G401 (cell line): ENCODE measurements at regions not wholly inside any gene's neighbourhood (a gene's known extent, or its start where the extent isn't known, plus 50 kb on each side); places are given as distances from the start of the nearest gene placed in this dataset.
"Not testable (repeated sequence)": the region's sequence is repeated elsewhere in the genome, so short reads cannot be mapped to it uniquely, and the experiment has no call there.

Experiments used
- DNase-seq: peaks from one replicate; pipeline ENCODE4 v3.0.0-alpha.2; 2015; ENCODE audit warnings: low spot score
- in situ Hi-C: cut with HindIII; loops from 2 replicates; pipeline ENCODE4 v1.10.0; 2016; ENCODE audit warnings: low sequenced_read_pairs, mixed read lengths

DNA sequence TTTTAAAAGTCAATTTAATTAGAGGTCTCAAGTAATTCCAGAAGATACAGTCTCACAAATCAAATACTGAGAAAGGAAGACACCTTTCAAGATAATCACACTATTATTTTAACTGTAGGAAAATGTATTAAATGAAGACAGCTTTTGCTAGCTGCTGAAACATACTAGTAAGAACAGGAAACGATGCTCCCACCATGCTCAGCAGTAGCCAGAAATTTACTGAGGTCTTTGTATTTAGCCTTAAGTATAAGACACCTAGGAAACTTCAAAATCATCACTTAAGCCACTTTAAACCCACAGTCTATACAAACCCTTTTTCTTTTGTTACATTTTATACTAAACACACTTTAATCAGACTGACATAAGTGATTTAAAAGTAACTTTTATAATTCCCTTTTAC lies 72.7 kb upstream of the NPIPB12 start:
- DNase-seq, in situ Hi-C loops: not testable (repeated sequence)

- in situ Hi-C loops, DNase-seq: not testable (repeated sequence)
Observed at GRCh38 chr16:29581764-29582163, 75.6 kb upstream of the NPIPB12 start.

DNA sequence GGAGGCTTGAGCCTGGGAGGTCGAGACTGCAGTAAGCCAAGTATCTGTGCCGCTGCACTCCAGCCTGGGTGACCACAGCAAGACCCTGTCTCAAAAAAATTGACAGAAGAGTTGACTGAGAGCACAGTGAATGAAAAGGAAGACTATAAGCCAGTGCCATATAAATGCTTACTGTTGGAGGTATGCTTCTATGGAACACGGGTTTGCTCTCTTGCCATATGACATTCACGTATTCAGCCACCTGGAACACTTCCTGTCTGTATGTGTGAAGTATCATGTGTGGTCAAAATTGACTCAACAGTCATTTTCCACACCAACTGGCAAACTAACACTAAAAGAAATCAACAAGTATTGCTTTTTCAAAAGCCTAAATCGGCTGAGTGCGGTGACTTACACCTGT lies 71.1 kb upstream of the SPN start:
- in situ Hi-C loops, DNase-seq: not testable (repeated sequence)

- DNase-seq, in situ Hi-C loops: not testable (repeated sequence)
Observed at GRCh38 chr16:29594269-29594925, 68.7 kb upstream of the SPN start.

GRCh38 chr16:29594926-29595838 lies 67.9 kb upstream of the SPN start:
- in situ Hi-C loops: not testable (repeated sequence)
- peak; percentile 80 for DNase-seq

GRCh38 chr16:29597030-29597429 lies 66.0 kb upstream of the SPN start:
- DNase-seq, in situ Hi-C loops: not testable (repeated sequence)

DNA sequence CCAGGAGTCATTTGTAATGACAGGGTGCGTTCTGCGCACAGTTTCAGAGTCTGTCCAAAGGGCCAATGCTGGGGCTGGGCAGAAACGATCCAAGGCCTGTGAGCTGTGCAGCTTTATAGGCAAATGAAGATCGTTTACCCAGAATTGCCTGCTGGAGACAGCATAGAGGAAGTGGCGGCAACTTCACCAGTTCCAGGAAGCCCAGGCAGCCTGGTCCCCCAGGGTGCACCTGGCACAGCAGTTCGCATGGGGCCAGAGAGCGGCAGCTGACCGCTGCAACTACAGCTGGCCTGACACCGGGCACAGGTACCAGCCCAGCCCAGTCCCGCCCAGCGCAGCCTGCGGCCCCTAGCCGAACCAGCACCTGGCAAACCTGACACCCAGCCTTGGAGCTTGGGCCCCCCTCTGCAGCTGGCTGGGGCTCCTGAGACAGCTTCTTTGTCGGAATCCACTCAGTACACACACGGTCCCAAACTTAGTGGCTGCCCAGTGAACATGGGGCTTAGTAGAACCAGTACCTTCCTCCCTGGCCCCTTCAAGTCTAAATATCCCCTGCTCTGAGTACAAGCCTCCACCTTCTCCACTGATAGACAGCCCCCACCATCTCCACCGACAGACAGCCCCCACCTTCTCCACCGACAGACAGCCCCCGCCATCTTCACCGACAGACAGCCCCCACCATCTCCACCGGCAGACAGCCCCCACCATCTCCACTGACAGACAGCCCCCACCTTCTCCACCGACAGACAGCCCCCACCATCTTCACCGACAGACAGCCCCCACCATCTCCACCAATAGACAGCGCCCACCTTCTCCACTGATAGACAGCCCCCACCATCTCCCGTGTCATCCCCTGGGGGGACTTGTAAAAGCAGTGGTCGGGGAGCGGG lies 62.7 kb upstream of the SPN start:
- DNase-seq, in situ Hi-C loops: not testable (repeated sequence)

DNA sequence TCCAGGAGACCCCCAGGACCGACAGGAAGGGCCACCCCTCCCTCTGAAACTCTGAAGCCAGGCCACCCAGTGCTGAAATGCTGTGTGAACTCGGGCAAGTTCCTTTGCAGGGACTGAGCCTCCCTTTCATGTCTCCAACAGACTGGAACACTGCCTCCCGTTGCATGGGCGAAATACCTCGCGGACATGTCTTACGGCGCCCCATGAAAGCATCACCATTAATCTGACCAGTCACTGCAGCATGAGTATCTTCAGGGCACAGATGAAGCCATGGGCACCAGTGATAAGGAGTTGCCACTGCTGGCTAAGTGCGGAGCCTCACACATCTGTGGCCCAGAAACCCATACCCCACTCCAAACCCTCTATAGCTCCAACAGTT lies 60.8 kb upstream of the SPN start:
- DNase-seq, in situ Hi-C loops: not testable (repeated sequence)

DNA sequence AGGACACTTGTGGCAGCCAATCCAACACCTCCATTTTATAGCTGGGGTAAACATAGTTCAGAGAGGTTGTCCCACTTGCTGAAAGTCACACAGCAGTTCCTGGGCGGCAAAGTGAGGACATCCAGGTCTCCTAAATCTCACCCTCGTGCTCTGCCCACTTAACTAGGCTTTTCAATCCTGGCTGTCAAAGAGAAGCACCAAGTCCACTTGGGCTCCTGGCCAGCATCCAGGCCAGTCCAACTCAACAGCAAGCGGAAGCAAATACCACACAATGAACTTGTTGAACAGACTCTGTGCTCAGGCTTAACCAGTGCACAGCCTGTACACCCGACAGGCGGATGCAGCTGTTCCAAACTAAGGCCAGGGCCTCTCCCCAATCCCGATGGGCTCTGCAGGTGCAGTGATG lies 60.4 kb upstream of the SPN start:
- in situ Hi-C loops, DNase-seq: not testable (repeated sequence)

DNA sequence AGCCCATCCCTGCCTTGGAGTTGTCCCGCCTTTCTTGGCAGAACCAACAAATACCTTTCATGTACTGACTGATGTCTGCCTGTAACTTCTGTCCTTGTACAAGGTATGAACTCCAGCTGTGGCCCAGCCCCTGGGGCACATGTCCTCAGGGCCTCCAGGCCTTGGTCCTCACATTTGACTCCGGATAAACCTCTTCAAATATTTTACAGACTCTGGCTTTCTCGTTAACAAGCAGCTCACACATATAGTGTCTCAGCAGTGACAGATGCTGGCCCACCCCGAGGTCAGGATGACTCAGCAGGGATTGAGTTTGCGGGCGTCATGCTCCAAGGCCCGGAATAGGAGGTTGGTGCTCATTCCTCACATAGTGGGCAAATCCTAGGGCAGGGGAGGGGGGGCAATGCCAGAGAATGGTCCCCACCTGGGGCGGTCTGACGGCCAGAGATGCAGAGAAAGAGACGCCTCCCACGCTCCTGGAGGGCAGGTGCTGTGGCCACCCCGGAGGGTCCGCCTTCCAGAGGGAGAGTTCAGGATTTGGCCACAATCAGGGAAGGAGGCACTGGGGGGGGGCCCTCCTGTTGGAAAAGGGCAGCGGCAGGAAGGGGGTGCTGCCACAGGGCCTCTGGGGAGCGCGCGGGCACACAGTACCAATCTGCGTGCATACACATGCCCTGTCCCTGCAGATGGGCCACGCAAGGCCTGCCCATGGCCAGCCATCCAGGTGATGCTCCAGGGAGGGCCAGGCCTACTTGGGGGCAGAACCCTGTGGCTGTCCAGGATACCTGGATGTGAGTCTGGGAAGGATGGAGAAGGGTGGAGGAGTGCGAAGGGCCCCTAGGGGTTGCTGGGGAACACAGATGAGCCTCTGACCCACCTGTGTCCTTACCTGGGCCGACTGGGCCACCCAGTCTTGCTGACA lies 58.2 kb upstream of the SPN start:
- in situ Hi-C loops: not testable (repeated sequence)
- DNase-seq: peak; percentile 41

DNA sequence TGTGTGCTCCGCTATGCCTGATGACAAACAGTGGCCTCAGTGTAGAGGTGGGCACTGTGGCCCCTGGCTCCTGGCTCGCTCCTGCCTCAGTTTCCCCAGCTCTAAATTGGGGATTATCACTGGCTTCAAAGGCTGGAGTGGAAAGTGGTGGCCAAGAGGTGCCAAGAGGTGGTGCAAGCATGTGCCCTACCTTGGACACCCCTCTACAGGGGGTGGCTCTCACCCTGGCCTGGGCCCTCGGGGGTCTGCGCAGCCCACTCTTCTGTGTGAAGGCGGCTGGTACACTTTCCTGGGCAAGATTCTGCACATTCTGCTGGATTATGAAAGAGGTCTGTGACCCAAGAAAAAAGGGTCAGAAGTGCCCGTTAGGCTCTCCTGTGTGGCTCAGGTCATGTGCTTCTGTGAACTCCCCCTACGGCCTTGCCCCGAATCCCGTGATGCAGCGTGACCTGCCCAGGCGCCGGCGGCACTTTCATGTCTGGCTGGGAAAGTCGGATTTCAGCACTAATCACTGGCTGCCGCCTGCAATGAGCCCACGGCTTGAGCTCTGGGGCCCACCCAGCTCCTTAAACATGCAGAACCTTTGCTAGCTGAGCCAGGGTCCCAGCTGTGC lies 57.3 kb upstream of the SPN start:
- in situ Hi-C loops, DNase-seq: not testable (repeated sequence)

DNA sequence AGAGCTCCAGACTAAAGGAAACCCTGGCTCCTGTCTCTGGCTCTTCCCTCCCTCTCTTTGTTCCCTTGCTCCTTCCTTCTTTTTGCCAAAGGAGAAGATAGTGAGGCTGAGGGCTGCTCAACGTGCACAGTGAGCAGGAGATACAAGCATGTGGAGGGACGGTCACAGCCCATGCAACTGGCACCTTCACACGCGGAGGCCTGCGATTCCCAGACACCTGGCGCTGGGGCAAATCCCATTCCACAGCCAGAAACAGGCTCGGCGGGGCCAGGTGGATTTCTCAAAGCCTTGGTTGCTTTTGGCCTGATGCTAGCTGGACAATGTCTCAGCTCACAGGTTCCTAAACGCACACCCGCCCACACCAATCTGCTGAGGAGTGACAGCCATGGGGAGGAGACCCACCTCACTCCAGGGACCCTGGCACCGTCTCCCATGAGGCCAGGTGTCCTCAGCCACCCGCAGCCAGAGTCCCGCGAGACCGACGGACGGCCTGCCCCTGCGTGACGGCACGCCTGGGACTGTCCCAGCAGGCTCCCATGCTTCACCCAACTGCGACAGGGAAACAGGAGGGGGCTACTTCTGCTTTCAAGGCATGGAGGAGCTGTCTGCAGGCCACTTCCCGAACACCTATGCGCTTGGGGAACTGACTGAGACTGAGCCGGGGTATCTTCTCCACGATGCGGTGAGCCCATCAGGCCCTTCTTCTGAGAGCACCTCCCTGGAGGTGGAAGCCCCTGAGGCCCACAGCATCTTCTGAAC lies 56.2 kb upstream of the SPN start:
- DNase-seq: peak; percentile 62
- in situ Hi-C loops: not testable (repeated sequence)

DNA sequence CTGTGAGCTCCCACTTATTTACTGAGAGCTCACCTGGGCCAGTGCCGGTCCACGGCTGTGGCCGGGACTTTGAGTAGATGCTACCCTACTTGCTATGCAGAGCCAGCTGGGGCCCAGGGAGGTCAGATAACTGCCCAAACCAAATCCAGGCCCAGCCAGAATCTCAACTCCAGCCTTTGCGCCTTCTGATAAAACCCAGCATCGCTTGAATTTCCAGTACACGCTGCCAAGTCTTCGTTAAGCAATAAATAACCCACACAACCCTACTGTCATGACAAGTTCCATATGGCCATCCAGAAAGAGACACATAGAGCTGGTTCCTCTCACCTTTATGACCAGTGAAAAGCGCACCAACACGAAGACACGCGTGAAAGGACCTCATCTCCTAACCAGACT lies 55.6 kb upstream of the SPN start:
- in situ Hi-C loops, DNase-seq: not testable (repeated sequence)

DNA sequence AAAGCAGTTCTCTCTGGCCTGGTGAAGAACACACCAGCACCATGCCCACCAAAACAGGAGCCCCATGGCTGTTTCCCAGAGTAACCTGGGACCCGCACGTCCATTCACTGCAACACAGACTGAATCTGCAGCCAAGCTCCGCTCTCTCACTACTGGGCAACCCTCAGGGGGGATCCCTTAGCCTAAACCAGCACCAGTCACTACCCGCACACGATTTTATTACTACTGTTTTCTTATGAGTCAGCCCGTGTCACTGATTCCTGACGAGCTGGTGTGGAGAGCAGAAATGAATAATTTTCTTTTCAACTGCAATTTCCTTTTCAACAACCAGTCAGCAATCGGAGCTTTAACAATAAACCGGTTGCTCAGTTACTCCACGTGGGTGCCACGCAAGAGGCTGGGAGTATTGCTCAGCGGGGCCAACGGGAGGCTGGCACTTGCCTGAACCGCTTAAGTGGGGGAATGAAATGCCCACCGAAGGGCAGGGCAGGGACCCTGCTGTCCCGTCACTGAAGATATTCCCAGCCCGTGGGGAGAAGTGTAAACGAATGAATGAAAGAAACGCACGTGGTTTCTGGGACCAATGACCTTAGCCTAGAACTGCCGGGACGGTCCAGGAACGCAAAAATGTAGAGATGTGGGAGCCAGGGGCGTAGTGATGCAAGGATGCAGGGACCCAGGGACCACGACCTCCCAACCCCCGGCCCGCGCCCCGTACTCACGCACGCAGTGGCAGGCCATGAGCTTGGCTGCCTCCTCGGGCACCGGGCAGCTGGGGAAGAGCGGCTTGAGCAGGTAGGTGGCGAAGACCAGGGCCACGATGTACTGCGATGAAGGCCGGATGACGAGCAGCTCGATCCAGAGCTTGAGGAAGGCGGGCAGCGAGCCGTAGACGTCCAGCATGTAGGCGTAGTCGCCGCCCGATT lies 50.4 kb upstream of the SPN start:
- in situ Hi-C loops, DNase-seq: not testable (repeated sequence)
